Hepatocyte (in vitro differentiated cells): ENCODE measurements at regions not wholly inside any gene's neighbourhood (a gene's known extent, or its start where the extent isn't known, plus 50 kb on each side); places are given as distances from the start of the nearest gene placed in this dataset.
"Not testable (repeated sequence)": the region's sequence is repeated elsewhere in the genome, so short reads cannot be mapped to it uniquely, and the experiment has no call there.

Experiments
- DNase-seq: peaks from one replicate; pipeline ENCODE4 v3.0.0-alpha.2; 2016; ENCODE audit warnings: low spot score
- H2AFZ ChIP-seq: fragments of 200-600 bp; sonication (generic); 2 replicates; pipeline ENCODE4 v1.6.0; 2016; ENCODE audit warnings: antibody characterized with exemption, mild to moderate bottlenecking
- H3K27ac ChIP-seq: fragments of 200-600 bp; sonication (generic); 2 replicates; pipeline ENCODE4 v1.5.1; 2016; ENCODE audit warnings: mild to moderate bottlenecking
- H3K27me3 ChIP-seq: fragments of 200-600 bp; sonication (generic); 2 replicates; pipeline ENCODE4 v1.6.1; 2016
- H3K36me3 ChIP-seq: fragments of 200-600 bp; sonication (generic); replicated peaks from 2 replicates; pipeline ENCODE4 v1.5.1; 2016; ENCODE audit warnings: low read depth; ENCODE audit not compliant: insufficient read depth
- H3K4me1 ChIP-seq: fragments of 200-600 bp; sonication (generic); 2 replicates; pipeline ENCODE4 v1.5.1; 2016; ENCODE audit warnings: mild to moderate bottlenecking, moderate library complexity; ENCODE audit not compliant: insufficient read depth
- H3K4me2 ChIP-seq: fragments of 200-600 bp; sonication (generic); 2 replicates; pipeline ENCODE4 v1.6.0; 2016
- H3K4me3 ChIP-seq: fragments of 200-600 bp; sonication (generic); 2 replicates; pipeline ENCODE4 v1.5.1; 2016; ENCODE audit warnings: mild to moderate bottlenecking
- H3K79me2 ChIP-seq: fragments of 200-600 bp; sonication (generic); 2 replicates; pipeline ENCODE4 v1.6.0; 2017; ENCODE audit warnings: mild to moderate bottlenecking
- H3K9me2 ChIP-seq: fragments of 200-600 bp; sonication (generic); replicated peaks from 2 replicates; pipeline ENCODE4 v1.6.0; 2017; ENCODE audit warnings: mild to moderate bottlenecking; ENCODE audit not compliant: insufficient read depth
- H3K9me3 ChIP-seq: fragments of 200-600 bp; sonication (generic); 2 replicates; pipeline ENCODE4 v1.5.1; 2016; ENCODE audit warnings: low read depth, mild to moderate bottlenecking
- H4K20me1 ChIP-seq: fragments of 200-600 bp; sonication (generic); 2 replicates; pipeline ENCODE4 v1.6.0; 2016; ENCODE audit warnings: mild to moderate bottlenecking; ENCODE audit not compliant: insufficient read depth, poor library complexity, severe bottlenecking
- EZH2 ChIP-seq: fragments of 200-600 bp; sonication (generic); IDR thresholded peaks from 2 replicates; pipeline ENCODE4 v1.6.1; 2016; ENCODE audit warnings: antibody characterized with exemption, mild to moderate bottlenecking, borderline replicate concordance
- EZH2phosphoT487 ChIP-seq: fragments of 200-600 bp; sonication (generic); IDR thresholded peaks from one replicate; pipeline ENCODE4 v1.6.1; 2018; ENCODE audit warnings: antibody characterized with exemption, mild to moderate bottlenecking, low read depth, moderate library complexity; ENCODE audit not compliant: unreplicated experiment, severe bottlenecking
- WGBS: methylation state at CpG from one replicate; pipeline ENCODE4 v1.1.6; 2016; ENCODE audit warnings: low lambda C conversion rate; ENCODE audit errors: missing lambda C conversion rate; 5-methylcytosine and 5-hydroxymethylcytosine counted together
- TF ChIP-seq, protein P1 (sequence below): fragments of 200-600 bp; sonication (generic); IDR thresholded peaks from 2 replicates; pipeline ENCODE4 v1.5.1; 2016; ENCODE audit warnings: antibody characterized with exemption, mild to moderate bottlenecking; ENCODE audit not compliant: poor library complexity

DNA sequence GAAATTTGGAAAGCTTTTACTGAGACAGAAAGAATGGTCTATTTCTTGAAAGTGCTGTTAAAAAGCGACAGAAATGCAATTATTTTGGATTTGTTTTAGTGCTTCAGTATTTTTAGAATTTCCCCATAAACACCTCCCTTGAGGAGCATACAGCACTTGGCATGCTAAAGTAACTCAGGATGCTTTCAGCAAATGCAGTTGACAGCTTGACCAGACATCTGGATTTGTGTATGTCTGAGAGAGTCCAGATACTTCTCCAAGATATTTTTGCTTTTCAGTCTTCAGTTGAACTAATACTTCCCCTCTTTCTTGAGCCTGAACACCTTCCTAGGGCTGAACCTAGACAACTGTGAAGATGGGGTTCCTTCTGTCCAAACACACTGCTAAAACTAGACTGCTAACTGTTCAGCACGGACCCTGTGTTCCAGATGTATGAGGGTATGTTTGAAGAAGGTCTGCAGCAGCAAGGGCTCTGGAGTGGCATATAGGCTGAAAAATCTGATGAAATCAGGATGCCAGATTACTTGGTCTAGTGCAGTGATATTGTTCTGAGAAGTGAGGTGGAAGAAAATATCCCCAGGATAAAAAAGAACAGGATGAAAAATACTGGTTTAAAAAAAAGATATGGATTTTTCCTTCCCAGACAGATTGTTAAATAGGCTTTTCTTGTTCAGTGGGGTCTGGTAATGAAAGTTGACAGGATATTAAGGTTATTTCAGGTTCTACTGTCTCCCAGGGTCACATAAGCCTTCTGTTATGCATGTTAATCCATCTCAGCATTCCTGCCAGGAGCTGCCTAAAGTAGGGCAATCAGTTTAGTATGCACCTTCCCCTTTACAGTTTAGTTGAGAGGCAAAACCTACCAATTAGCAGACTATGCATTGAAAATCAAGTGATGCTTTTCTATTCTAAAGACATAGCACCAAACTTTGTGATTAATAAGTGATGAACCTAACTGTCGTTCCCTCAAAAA is 516.9 kb upstream of the TBL1XR1 start:
- Histone ChIP-seq H3K27me3 (no peaks in the 10 kb centered on the region), H4K20me1 (no peaks in the 10 kb centered on the region), H3K9me3 (no peaks in the 10 kb centered on the region), H3K4me3 (no peak overlapping the region), H3K4me1 (peaks cover 7% of the 10 kb centered on the region), H3K79me2 (no peaks in the 10 kb centered on the region), H2AFZ (no peak overlapping the region), H3K4me2 (no peak overlapping the region), H3K27ac (no peak overlapping the region), H3K36me3 (no peaks in the 10 kb centered on the region), H3K9me2 (no peaks in the 10 kb centered on the region)
- WGBS, result 70% methylated on average over 3 of the region's 3 CpGs
- DNase-seq, result no peak
- TF ChIP-seq, protein P1, sequence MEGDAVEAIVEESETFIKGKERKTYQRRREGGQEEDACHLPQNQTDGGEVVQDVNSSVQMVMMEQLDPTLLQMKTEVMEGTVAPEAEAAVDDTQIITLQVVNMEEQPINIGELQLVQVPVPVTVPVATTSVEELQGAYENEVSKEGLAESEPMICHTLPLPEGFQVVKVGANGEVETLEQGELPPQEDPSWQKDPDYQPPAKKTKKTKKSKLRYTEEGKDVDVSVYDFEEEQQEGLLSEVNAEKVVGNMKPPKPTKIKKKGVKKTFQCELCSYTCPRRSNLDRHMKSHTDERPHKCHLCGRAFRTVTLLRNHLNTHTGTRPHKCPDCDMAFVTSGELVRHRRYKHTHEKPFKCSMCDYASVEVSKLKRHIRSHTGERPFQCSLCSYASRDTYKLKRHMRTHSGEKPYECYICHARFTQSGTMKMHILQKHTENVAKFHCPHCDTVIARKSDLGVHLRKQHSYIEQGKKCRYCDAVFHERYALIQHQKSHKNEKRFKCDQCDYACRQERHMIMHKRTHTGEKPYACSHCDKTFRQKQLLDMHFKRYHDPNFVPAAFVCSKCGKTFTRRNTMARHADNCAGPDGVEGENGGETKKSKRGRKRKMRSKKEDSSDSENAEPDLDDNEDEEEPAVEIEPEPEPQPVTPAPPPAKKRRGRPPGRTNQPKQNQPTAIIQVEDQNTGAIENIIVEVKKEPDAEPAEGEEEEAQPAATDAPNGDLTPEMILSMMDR, result no peak
- no peak for TF ChIP-seq EZH2
- no peak for TF ChIP-seq EZH2phosphoT487

DNA sequence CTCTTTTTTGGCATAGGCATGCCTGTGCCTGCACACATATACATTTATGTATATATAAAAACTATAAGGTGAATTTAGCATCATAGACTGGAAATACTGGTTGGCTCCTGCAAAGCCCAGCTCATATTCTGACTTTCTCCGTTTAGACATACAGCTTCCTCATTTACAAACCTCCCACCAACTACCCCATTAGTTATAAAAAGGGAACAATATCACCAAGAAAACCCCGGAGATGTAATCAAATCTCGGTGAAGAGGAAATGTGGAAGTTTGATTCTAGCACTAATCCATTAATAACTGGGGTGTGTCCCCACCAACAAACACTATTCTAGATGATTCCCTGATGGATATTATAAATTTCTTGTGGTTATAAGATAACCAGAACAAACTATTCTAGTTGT is 517.7 kb upstream of the TBL1XR1 start:
- 64% methylated on average over 3 of the region's 3 CpGs for WGBS
- no peak for DNase-seq
- no peaks in the 10 kb centered on the region for H3K36me3 ChIP-seq

DNA sequence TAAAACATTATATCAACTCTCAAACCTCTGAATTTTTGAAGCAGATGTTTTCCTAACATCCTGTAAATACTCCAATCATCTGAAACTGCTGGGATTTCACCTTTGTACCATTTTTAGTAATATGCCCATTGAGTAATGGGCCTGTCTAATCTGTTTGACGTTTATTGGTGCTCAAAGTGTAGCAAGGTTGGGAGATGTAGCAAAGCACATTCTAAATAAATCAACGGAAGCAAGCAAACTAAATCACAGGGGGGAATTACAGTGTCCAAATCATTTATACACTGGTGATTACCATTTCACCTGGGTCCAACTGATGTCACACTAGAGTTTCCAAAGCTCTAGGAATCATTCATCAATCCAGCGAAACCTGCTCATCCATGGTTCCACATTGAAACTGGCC is 518.7 kb upstream of the TBL1XR1 start:
- peaks cover 7% of the 10 kb centered on the region for H3K4me1 ChIP-seq
- WGBS, result 85% methylated on average over 3 of the region's 3 CpGs
- TF ChIP-seq, protein P1, result no peak
- TF ChIP-seq EZH2 (no peak), EZH2phosphoT487 (no peak)

More for the DNA sequence above, 517.7 kb upstream of the TBL1XR1 start:
- Histone ChIP-seq H4K20me1 (no peaks in the 10 kb centered on the region), H3K27me3 (no peaks in the 10 kb centered on the region), H3K4me1 (peaks cover 7% of the 10 kb centered on the region), H3K9me3 (no peaks in the 10 kb centered on the region), H2AFZ (no peak overlapping the region), H3K4me3 (no peak overlapping the region), H3K27ac (no peak overlapping the region), H3K79me2 (no peaks in the 10 kb centered on the region), H3K4me2 (no peak overlapping the region), H3K9me2 (no peaks in the 10 kb centered on the region)
- TF ChIP-seq, protein P1, result no peak
- TF ChIP-seq EZH2phosphoT487, result no peak
- no peak for TF ChIP-seq EZH2

DNA sequence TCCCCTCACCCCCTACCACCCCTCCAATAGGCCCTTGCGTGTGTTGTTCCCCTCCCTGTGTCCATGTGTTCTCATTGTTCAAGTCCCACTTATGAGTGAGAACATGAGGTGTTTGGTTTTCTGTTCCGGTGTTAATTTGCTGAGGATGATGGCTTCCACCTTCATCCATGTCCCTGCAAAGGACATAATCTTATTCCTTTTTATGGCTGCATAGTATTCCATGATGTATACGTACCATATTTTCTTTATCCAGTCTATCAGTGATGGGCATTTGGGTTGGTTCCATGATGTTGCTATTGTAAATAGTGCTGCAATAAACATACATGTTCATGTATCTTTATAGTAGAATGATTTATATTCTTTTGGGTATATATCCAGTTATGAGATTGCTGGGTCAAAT is 523.6 kb upstream of the TBL1XR1 start:
- H3K79me2 ChIP-seq, H3K4me1 ChIP-seq, H3K4me2 ChIP-seq, DNase-seq, H3K9me2 ChIP-seq, H2AFZ ChIP-seq, H3K4me3 ChIP-seq, H3K36me3 ChIP-seq, H3K27me3 ChIP-seq, H3K9me3 ChIP-seq, H4K20me1 ChIP-seq, H3K27ac ChIP-seq: not testable (repeated sequence)
- WGBS, result 97% methylated on average over 3 of the region's 3 CpGs

More for the DNA sequence above, 518.7 kb upstream of the TBL1XR1 start:
- Histone ChIP-seq H2AFZ (no peak overlapping the region), H3K27ac (no peak overlapping the region), H3K4me2 (no peak overlapping the region), H3K9me3 (no peaks in the 10 kb centered on the region), H3K9me2 (no peaks in the 10 kb centered on the region), H3K4me3 (no peak overlapping the region), H3K36me3 (no peaks in the 10 kb centered on the region), H3K27me3 (no peaks in the 10 kb centered on the region), H3K79me2 (no peaks in the 10 kb centered on the region), H4K20me1 (no peaks in the 10 kb centered on the region)
- no peak for DNase-seq
